HEK293 (cell line): ENCODE measurements at regions not wholly inside any gene's neighbourhood (a gene's known extent, or its start where the extent isn't known, plus 50 kb on each side); places are given as distances from the start of the nearest gene placed in this dataset.

Experiments used
- CTCF ChIA-PET: fragments of 350-600 bp; formaldehyde crosslinking; extraction: SDS; loops from one replicate; lab custom pipeline; 2021; ENCODE audit warnings: antibody characterized with exemption; lab: Yijun Ruan, JAX
- POLR2A ChIA-PET: fragments of 300-600 bp; formaldehyde crosslinking; extraction: SDS; loops from one replicate; lab custom pipeline; 2020; ENCODE audit warnings: antibody characterized with exemption, inconsistent platforms; lab: Yijun Ruan, JAX
- H3K27ac ChIP-seq: fragments of 200-500 bp; sonication (Bioruptor generic); 2 replicates; pipeline ENCODE4 v1.5.1; 2014; ENCODE audit warnings: low read depth, low read length, control low read depth, inconsistent platforms; ENCODE audit errors: extremely low read depth
- H3K36me3 ChIP-seq, 2 experiments: fragments of 200-500 bp in 1 of 2; sonication (Bioruptor generic) in 1 of 2; 1 replicate in 1 of 2; 2 replicates in 1 of 2; pipeline ENCODE4 v1.5.1; 2014 to 2017; ENCODE audit warnings: inconsistent platforms in 2 of 2, low read length in 2 of 2; ENCODE audit not compliant: control insufficient read depth in 2 of 2, insufficient read depth in 1 of 2
- H3K4me1 ChIP-seq: fragments of 200-500 bp; sonication (Bioruptor generic); 2 replicates; pipeline ENCODE4 v1.5.1; 2014; ENCODE audit warnings: mild to moderate bottlenecking, low read length, inconsistent platforms; ENCODE audit not compliant: control insufficient read depth, insufficient read depth
- H3K4me3 ChIP-seq: 2 replicates; pipeline ENCODE4 v1.5.1; 2011; ENCODE audit warnings: low read depth, mild to moderate bottlenecking, control low read depth, low read length, moderate library complexity
- H3K9me3 ChIP-seq: fragments of 200-500 bp; sonication (Bioruptor generic); 2 replicates; pipeline ENCODE4 v1.5.1; 2014; ENCODE audit warnings: low read depth, low read length, inconsistent platforms; ENCODE audit not compliant: control insufficient read depth, insufficient read depth
- ELK4 ChIP-seq: IDR thresholded peaks from 2 replicates; pipeline ENCODE4 v1.6.1; 2011; ENCODE audit warnings: mild to moderate bottlenecking, low read depth, low read length, borderline replicate concordance
- OSR2 ChIP-seq: fragments of 450-650 bp; formaldehyde crosslinking; IDR thresholded peaks from 2 replicates; pipeline ENCODE4 v1.5.1; 2016; ENCODE audit warnings: missing biosample characterization, missing genetic modification characterization
- PATZ1 ChIP-seq: fragments of 450-650 bp; formaldehyde crosslinking; IDR thresholded peaks from 2 replicates; pipeline ENCODE4 v1.5.1; 2016; ENCODE audit warnings: missing biosample characterization, missing genetic modification characterization
- PRDM10 ChIP-seq: fragments of 450-650 bp; formaldehyde crosslinking; IDR thresholded peaks from 2 replicates; pipeline ENCODE4 v1.5.1; 2016; ENCODE audit warnings: missing biosample characterization, missing genetic modification characterization
- REST ChIP-seq: fragments of 450-650 bp; formaldehyde crosslinking; IDR thresholded peaks from 2 replicates; pipeline ENCODE4 v1.5.1; 2016; ENCODE audit warnings: missing biosample characterization, missing genetic modification characterization
- ZBTB17 ChIP-seq: fragments of 450-650 bp; formaldehyde crosslinking; IDR thresholded peaks from 2 replicates; pipeline ENCODE4 v1.5.1; 2016; ENCODE audit warnings: missing biosample characterization, missing genetic modification characterization
- ZFP69B ChIP-seq: fragments of 450-650 bp; formaldehyde crosslinking; IDR thresholded peaks from 2 replicates; pipeline ENCODE4 v1.5.1; 2016; ENCODE audit warnings: missing biosample characterization, missing genetic modification characterization
- ZNF10 ChIP-seq: fragments of 450-650 bp; formaldehyde crosslinking; IDR thresholded peaks from 2 replicates; pipeline ENCODE4 v1.5.1; 2017; ENCODE audit warnings: missing biosample characterization, missing genetic modification characterization
- ZNF133 ChIP-seq: fragments of 450-650 bp; formaldehyde crosslinking; IDR thresholded peaks from 2 replicates; pipeline ENCODE4 v1.5.1; 2016; ENCODE audit warnings: missing biosample characterization, missing genetic modification characterization
- ZNF155 ChIP-seq: fragments of 450-650 bp; formaldehyde crosslinking; IDR thresholded peaks from 2 replicates; pipeline ENCODE4 v1.5.1; 2016; ENCODE audit warnings: missing biosample characterization, missing genetic modification characterization
- ZNF341 ChIP-seq: fragments of 450-650 bp; formaldehyde crosslinking; IDR thresholded peaks from 2 replicates; pipeline ENCODE4; 2016; ENCODE audit warnings: low read depth, missing biosample characterization, missing genetic modification characterization
- ZNF530 ChIP-seq: fragments of 450-650 bp; formaldehyde crosslinking; IDR thresholded peaks from 2 replicates; pipeline ENCODE4 v1.5.1; 2016; ENCODE audit warnings: low read depth, missing biosample characterization, missing genetic modification characterization
- ZNF558 ChIP-seq: fragments of 450-650 bp; formaldehyde crosslinking; IDR thresholded peaks from 2 replicates; pipeline ENCODE4 v1.5.1; 2016; ENCODE audit warnings: missing biosample characterization, missing genetic modification characterization
- ZNF560 ChIP-seq: fragments of 450-650 bp; formaldehyde crosslinking; IDR thresholded peaks from 2 replicates; pipeline ENCODE4 v1.5.1; 2017; ENCODE audit warnings: missing biosample characterization, missing genetic modification characterization, borderline replicate concordance
- ZNF571 ChIP-seq: fragments of 450-650 bp; formaldehyde crosslinking; IDR thresholded peaks from 2 replicates; pipeline ENCODE4 v1.5.0; 2017; ENCODE audit warnings: missing biosample characterization, missing genetic modification characterization
- ZNF585B ChIP-seq: fragments of 450-650 bp; formaldehyde crosslinking; IDR thresholded peaks from 2 replicates; pipeline ENCODE4 v1.5.1; 2016; ENCODE audit warnings: missing biosample characterization, missing genetic modification characterization
- ZNF626 ChIP-seq: fragments of 450-650 bp; sonication (Bioruptor Pico); formaldehyde crosslinking; IDR thresholded peaks from 2 replicates; pipeline ENCODE4 v1.5.1; 2018; ENCODE audit warnings: missing biosample characterization, missing genetic modification characterization, inconsistent platforms
- ZNF670 ChIP-seq: fragments of 450-650 bp; formaldehyde crosslinking; IDR thresholded peaks from 2 replicates; pipeline ENCODE4 v1.5.1; 2016; ENCODE audit warnings: missing biosample characterization, missing genetic modification characterization, low read depth

- TF ChIP-seq ZNF341 (tag by site-specific recombination), result no peak
- no peak for TF ChIP-seq ZNF10
- no peak for TF ChIP-seq ZNF670 (tag by site-specific recombination)
- no peak for TF ChIP-seq ZNF558 (tag by site-specific recombination)
- TF ChIP-seq ZFP69B (tag by site-specific recombination), result no peak
- no peak for TF ChIP-seq ZNF133 (tag by site-specific recombination)
- TF ChIP-seq ELK4, result no peak
These were observed 588.3 kb downstream of the CD109 start (continued) for GRCh38 chr6:74284284-74284683.

- CTCF ChIA-PET, result no interaction called here
- Histone ChIP-seq H3K27ac (no peak overlapping the region), H3K4me3 (no peak overlapping the region), H3K4me1 (no peaks in the 10 kb centered on the region), H3K9me3 (no peaks in the 10 kb centered on the region), H3K36me3 (no peaks in the 10 kb centered on the region)
- POLR2A ChIA-PET, result no interaction called here
- no peak for TF ChIP-seq PRDM10 (tag by site-specific recombination)
- no peak for TF ChIP-seq ZBTB17 (tag by site-specific recombination)
- no peak for TF ChIP-seq ZNF626 (tag by site-specific recombination)
- TF ChIP-seq REST (tag by site-specific recombination), result no peak
- no peak for TF ChIP-seq ZNF571 (tag by site-specific recombination)
- TF ChIP-seq ZNF530 (tag by site-specific recombination), result no peak
- no peak for TF ChIP-seq ZNF585B
- no peak for TF ChIP-seq PATZ1 (tag by site-specific recombination)
- TF ChIP-seq ZNF155, result no peak
- TF ChIP-seq ZNF560 (tag by site-specific recombination), result no peak
- no peak for TF ChIP-seq OSR2 (tag by site-specific recombination)
These were observed 587.5 kb downstream of the CD109 start for GRCh38 chr6:74283532-74283931.
